Testis (tissue), 2 donors: ENCODE measurements at regions not wholly inside any gene's neighbourhood (a gene's known extent, or its start where the extent isn't known, plus 50 kb on each side); places are given as distances from the start of the nearest gene placed in this dataset.

ENCODE experiments used
- DNase-seq: peaks from one replicate; pipeline ENCODE4 v3.0.0-alpha.2; 2019
- H3K27ac ChIP-seq, 2 donors: fragments of 200-600 bp; sonication (generic); one replicate each; pipeline ENCODE4 v1.5.1; 2019
- H3K27me3 ChIP-seq: fragments of 200-600 bp; sonication (generic); one replicate; pipeline ENCODE4 v1.5.1; 2019
- H3K36me3 ChIP-seq: fragments of 200-600 bp; sonication (generic); one replicate; pipeline ENCODE4 v1.5.1; 2017; ENCODE audit warnings: low read depth; ENCODE audit errors: missing control alignments
- H3K4me1 ChIP-seq: fragments of 200-600 bp; sonication (generic); one replicate; pipeline ENCODE4 v1.5.1; 2019
- H3K4me3 ChIP-seq, 2 donors: fragments of 200-600 bp; sonication (generic); one replicate each; pipeline ENCODE4 v1.5.1; 2017 to 2019
- H3K9me3 ChIP-seq: fragments of 200-600 bp; sonication (generic); one replicate; pipeline ENCODE4 v1.5.1; 2017
- POLR2A ChIP-seq: fragments of 450-650 bp; IDR thresholded peaks from one replicate; pipeline ENCODE4 v1.6.1; 2017; ENCODE audit warnings: antibody characterized with exemption, mild to moderate bottlenecking, moderate library complexity
- WGBS, 2 donors: methylation state at CpG; one replicate each; pipeline ENCODE4 v1.1.5; 2018; 5-methylcytosine and 5-hydroxymethylcytosine counted together
- intact Hi-C: fragments of 100-400 bp; cut with DNase I; formaldehyde crosslinking; loops from one replicate; pipeline ENCODE4 v1.15.1; 2023; ENCODE audit warnings: low total_unique reads
- TF ChIP-seq, protein P1 (sequence below), 3 experiments: fragments of 450-650 bp in 2 of 3; fragments of 200-600 bp in 1 of 3; sonication (generic) in 1 of 3; IDR thresholded peaks; one replicate each; pipeline ENCODE4 v1.5.1; 2016 to 2019; ENCODE audit warnings: antibody characterized with exemption in 3 of 3, mild to moderate bottlenecking in 2 of 3, moderate library complexity in 1 of 3

DNA sequence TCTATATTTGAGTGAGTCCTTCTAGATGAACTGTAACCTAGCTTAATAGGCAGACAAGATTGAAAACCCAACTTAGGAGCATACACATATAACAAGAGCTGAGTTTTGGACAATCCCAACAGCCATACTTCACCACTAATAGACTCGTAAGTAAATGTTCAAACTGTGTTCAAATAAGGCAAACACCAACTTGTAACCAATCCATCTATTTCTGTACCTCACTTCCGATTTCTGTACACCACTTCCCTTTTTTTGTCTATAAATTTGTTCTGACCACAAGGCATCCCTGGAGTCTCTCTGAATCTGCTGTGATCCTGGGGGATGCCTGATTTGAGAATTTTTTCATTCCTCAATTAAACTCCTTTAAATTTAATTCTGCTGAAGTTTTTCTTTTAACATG, 1149.1 kb upstream of the NRXN1 start:
- TF ChIP-seq, protein P1, sequence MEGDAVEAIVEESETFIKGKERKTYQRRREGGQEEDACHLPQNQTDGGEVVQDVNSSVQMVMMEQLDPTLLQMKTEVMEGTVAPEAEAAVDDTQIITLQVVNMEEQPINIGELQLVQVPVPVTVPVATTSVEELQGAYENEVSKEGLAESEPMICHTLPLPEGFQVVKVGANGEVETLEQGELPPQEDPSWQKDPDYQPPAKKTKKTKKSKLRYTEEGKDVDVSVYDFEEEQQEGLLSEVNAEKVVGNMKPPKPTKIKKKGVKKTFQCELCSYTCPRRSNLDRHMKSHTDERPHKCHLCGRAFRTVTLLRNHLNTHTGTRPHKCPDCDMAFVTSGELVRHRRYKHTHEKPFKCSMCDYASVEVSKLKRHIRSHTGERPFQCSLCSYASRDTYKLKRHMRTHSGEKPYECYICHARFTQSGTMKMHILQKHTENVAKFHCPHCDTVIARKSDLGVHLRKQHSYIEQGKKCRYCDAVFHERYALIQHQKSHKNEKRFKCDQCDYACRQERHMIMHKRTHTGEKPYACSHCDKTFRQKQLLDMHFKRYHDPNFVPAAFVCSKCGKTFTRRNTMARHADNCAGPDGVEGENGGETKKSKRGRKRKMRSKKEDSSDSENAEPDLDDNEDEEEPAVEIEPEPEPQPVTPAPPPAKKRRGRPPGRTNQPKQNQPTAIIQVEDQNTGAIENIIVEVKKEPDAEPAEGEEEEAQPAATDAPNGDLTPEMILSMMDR (IDR thresholded peaks at IDR 0.05): no peak
- no peak for TF ChIP-seq POLR2A
- intact Hi-C loops: no loop called here

DNA sequence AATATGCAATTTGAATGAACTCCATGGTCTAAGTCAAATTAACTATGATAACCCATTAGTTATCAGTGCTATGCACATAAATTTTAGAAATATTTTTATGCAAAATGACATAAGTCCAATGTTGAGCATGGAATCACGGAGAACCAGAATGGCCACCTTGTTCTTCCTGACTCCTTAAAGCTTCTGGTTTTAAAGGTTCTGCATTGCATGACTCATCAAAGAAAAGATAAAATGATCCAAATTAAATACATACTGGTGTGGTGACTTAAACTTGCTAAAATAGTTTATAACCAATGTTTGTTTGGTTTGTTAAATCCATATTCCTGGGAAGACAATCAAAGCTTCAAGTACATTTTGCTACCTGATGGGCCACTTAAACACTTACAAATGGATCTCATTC, 1146.9 kb upstream of the NRXN1 start:
- no peak overlapping the region for H3K27ac ChIP-seq
- no peak for TF ChIP-seq POLR2A
- TF ChIP-seq, protein P1 (IDR thresholded peaks at IDR 0.05): no peak
- no peaks in the 10 kb centered on the region for H3K27me3 ChIP-seq
- 81 to 94% methylated on average over 1 of the region's 1 CpG for WGBS, 2 donors
- H3K4me3 ChIP-seq: no peak overlapping the region
- no peaks in the 10 kb centered on the region for H3K9me3 ChIP-seq
- no peaks in the 10 kb centered on the region for H3K36me3 ChIP-seq
- H3K4me1 ChIP-seq: no peaks in the 10 kb centered on the region
- no peak for DNase-seq
- intact Hi-C loops: no loop called here

More for the DNA sequence above, 1149.1 kb upstream of the NRXN1 start:
- no peaks in the 10 kb centered on the region for H3K4me1 ChIP-seq
- no peaks in the 10 kb centered on the region for H3K9me3 ChIP-seq
- WGBS, 2 donors: 86 to 93% methylated on average over 2 of the region's 2 CpGs
- no peak overlapping the region for H3K27ac ChIP-seq
- H3K36me3 ChIP-seq: no peaks in the 10 kb centered on the region
- H3K27me3 ChIP-seq: no peaks in the 10 kb centered on the region
- no peak for DNase-seq
- H3K4me3 ChIP-seq: no peak overlapping the region

DNA sequence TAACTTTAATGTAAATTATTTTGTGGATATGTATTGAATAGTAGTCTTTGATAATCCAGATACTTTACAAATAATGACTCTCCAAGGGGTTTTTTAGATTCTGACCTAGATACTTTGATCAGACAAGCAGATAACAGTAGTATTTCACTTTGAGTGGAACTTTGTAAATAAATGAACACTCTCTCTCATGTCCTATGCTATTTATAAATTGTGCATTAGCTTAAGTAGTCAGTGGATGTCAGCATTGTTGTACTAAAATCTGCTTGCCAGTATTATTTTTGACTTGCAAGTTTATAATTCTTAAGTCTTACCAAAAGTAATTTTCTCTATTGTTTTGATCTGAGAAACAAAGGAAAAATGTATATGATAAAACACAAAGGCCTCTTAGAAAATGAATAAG, 1113.1 kb upstream of the NRXN1 start:
- Histone ChIP-seq H3K27ac (no peak overlapping the region), H3K9me3 (no peaks in the 10 kb centered on the region), H3K36me3 (no peaks in the 10 kb centered on the region), H3K4me3 (no peak overlapping the region), H3K27me3 (no peaks in the 10 kb centered on the region), H3K4me1 (no peaks in the 10 kb centered on the region)
- intact Hi-C loops: no loop called here
- no peak for DNase-seq
- TF ChIP-seq, protein P1 (IDR thresholded peaks at IDR 0.05): no peak
- no peak for TF ChIP-seq POLR2A

DNA sequence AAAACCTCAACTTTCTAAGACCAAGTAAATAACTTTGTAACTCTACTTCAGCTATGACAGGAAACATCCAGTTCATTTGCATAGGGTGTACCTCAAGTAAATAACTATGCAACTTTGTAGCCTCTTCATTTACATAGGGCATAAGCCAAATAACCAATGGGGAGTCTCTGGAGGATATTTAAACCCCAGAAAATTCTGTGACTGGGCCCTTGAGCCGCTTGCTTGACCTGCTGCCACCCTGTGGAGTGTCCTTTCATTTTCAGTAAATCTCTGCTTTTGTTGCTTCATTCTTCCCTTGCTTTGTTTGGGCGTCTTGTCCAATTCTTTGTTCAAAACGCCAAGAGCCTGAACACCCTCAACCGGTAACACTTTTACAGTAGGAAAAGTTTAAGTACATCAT, 1112.7 kb upstream of the NRXN1 start:
- no peaks in the 10 kb centered on the region for H3K36me3 ChIP-seq
- no peak overlapping the region for H3K27ac ChIP-seq
- TF ChIP-seq, protein P1 (IDR thresholded peaks at IDR 0.05): no peak
- TF ChIP-seq POLR2A: no peak
- no peaks in the 10 kb centered on the region for H3K27me3 ChIP-seq
- intact Hi-C loops: no loop called here
- WGBS, 2 donors: 84 to 90% methylated on average over 4 of the region's 4 CpGs
- no peaks in the 10 kb centered on the region for H3K9me3 ChIP-seq
- H3K4me1 ChIP-seq: no peaks in the 10 kb centered on the region
- no peak overlapping the region for H3K4me3 ChIP-seq
- no peak for DNase-seq

DNA sequence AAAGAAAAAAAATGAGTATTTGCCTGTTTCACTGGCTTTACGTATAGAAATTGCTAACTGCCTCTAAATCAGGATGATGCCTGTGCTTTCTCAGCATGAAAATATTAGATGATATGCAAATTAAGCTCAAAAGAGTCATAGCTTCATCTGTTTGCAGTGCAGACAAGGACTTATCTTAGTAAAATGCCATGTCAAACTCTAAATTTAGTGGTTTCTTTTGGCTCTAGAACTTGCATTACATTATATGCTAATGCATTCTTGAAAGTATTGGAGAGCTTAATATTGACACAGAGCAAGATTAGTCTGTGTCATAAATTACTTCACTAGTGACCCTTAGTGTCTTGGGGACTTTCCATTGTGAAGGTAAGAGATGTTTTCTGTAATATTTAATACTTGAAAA, 1109.1 kb upstream of the NRXN1 start:
- H3K27ac ChIP-seq: no peak overlapping the region
- 83 to 92% methylated on average over 1 of the region's 1 CpG for WGBS, 2 donors
- intact Hi-C loops: no loop called here

More for the DNA sequence above, 1109.1 kb upstream of the NRXN1 start:
- H3K4me1 ChIP-seq: no peaks in the 10 kb centered on the region
- no peak for DNase-seq
- H3K27me3 ChIP-seq: no peaks in the 10 kb centered on the region
- no peaks in the 10 kb centered on the region for H3K36me3 ChIP-seq
- no peak for TF ChIP-seq POLR2A
- TF ChIP-seq, protein P1 (IDR thresholded peaks at IDR 0.05): no peak
- H3K9me3 ChIP-seq: no peaks in the 10 kb centered on the region
- H3K4me3 ChIP-seq: no peak overlapping the region
